ENCODE measurements at regions not wholly inside any gene's neighbourhood (a gene's known extent, or its start where the extent isn't known, plus 50 kb on each side); places are given as distances from the start of the nearest gene placed in this dataset.
"Not testable (repeated sequence)": the region's sequence is repeated elsewhere in the genome, so short reads cannot be mapped to it uniquely, and the experiment has no call there.

- H3K9me3 Mint-ChIP-seq: no peaks in the 10 kb centered on the region
- H3K27ac Mint-ChIP-seq: no peak overlapping the region
- ChIA-PET POLR2A (no interaction called here), CTCF (no interaction called here)
- H3K4me1 Mint-ChIP-seq: peaks cover 6% of the 10 kb centered on the region
- no peak overlapping the region for H3K4me3 Mint-ChIP-seq
- no peaks in the 10 kb centered on the region for H3K36me3 Mint-ChIP-seq (ENCODE audit: low read depth)
- H3K27me3 Mint-ChIP-seq: peaks cover 2% of the 10 kb centered on the region
- no peak for DNase-seq
These were observed 133.0 kb upstream of the DOK5 start for GRCh38 chr20:54342258-54342920.

DNA sequence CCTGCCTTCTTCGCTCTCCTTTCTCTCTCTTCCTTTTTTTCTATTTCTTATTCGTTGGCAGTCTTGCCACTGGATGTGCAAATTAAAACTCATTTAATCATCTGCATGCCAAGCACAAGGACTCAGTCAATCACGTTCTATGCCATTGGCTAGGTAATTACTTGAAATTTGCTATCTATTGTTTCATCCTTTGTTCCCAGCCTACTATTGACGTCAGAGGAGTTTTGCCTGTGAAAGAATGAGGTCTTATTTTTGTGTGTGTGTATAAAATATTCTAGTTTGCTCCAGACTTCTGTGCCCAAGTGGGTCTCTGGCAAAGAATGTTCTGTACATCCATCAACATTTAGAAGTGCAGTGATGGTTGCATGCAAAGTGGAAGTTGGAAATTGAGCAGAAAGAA, 132.3 kb upstream of the DOK5 start:
- H3K4me1 Mint-ChIP-seq: peaks cover 6% of the 10 kb centered on the region
- POLR2A ChIA-PET: no interaction called here
- H3K4me3 Mint-ChIP-seq: no peak overlapping the region
- DNase-seq: no peak
- CTCF ChIA-PET: no interaction called here
- no peaks in the 10 kb centered on the region for H3K36me3 Mint-ChIP-seq (ENCODE audit: low read depth)
- peaks cover 2% of the 10 kb centered on the region for H3K27me3 Mint-ChIP-seq
- H3K27ac Mint-ChIP-seq: no peak overlapping the region
- H3K9me3 Mint-ChIP-seq: no peaks in the 10 kb centered on the region

GRCh38 chr20:54343634-54344033, 131.8 kb upstream of the DOK5 start:
- CTCF ChIA-PET: no interaction called here

GRCh38 chr20:54344832-54345231, 130.6 kb upstream of the DOK5 start:
- DNase-seq: no peak
- H3K27me3 Mint-ChIP-seq: peaks cover 2% of the 10 kb centered on the region
- no peak overlapping the region for H3K4me3 Mint-ChIP-seq
- H3K4me1 Mint-ChIP-seq: peaks cover 4% of the 10 kb centered on the region
- H3K36me3 Mint-ChIP-seq (ENCODE audit: low read depth): no peaks in the 10 kb centered on the region
- ChIA-PET CTCF (no interaction called here), POLR2A (no interaction called here)
- no peaks in the 10 kb centered on the region for H3K9me3 Mint-ChIP-seq
- no peak overlapping the region for H3K27ac Mint-ChIP-seq

More at GRCh38 chr20:54343634-54344033, 131.8 kb upstream of the DOK5 start:
- H3K36me3 Mint-ChIP-seq (ENCODE audit: low read depth): no peaks in the 10 kb centered on the region
- no peak overlapping the region for H3K4me3 Mint-ChIP-seq
- POLR2A ChIA-PET: no interaction called here
- H3K27ac Mint-ChIP-seq: no peak overlapping the region
- peaks cover 6% of the 10 kb centered on the region for H3K4me1 Mint-ChIP-seq
- peaks cover 2% of the 10 kb centered on the region for H3K27me3 Mint-ChIP-seq
- H3K9me3 Mint-ChIP-seq: no peaks in the 10 kb centered on the region
- DNase-seq: no peak

DNA sequence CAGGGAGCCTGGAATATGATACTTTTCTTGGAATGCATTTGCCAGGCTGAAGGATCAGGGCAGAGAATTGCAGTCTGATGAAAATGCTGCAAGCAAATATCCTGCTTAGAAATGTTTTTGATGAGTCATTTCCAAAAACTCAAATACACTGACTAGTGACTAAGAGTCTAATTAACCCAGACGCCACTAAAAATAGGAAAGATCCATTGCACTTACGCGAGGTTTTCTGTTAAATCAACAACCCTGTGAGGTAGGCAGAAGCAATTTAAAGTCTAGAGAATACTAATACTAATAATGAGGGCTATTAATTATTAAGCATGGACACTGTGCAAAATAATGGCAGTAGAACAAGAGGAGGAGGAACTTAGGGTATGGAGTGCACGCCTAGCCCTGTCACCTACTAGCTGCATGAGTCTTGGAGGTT, 130.1 kb upstream of the DOK5 start:
- Mint-ChIP-seq H3K4me3 (no peak overlapping the region), H3K27ac (no peak overlapping the region), H3K4me1 (peaks cover 4% of the 10 kb centered on the region), H3K36me3 (ENCODE audit: low read depth) (no peaks in the 10 kb centered on the region), H3K9me3 (no peaks in the 10 kb centered on the region), H3K27me3 (peaks cover 2% of the 10 kb centered on the region)
- no peak for DNase-seq
- CTCF ChIA-PET: no interaction called here
- POLR2A ChIA-PET: no interaction called here

GRCh38 chr20:54345821-54346220, 129.6 kb upstream of the DOK5 start:
- Mint-ChIP-seq H3K4me3 (no peak overlapping the region), H3K9me3 (no peaks in the 10 kb centered on the region), H3K27ac (no peak overlapping the region), H3K36me3 (ENCODE audit: low read depth) (no peaks in the 10 kb centered on the region), H3K4me1 (peaks cover 4% of the 10 kb centered on the region), H3K27me3 (peaks cover 2% of the 10 kb centered on the region)
- CTCF ChIA-PET: no interaction called here
- POLR2A ChIA-PET: no interaction called here
- DNase-seq: no peak

GRCh38 chr20:54346276-54346675, 129.1 kb upstream of the DOK5 start:
- Mint-ChIP-seq H3K36me3 (ENCODE audit: low read depth) (no peaks in the 10 kb centered on the region), H3K27me3 (peaks cover 2% of the 10 kb centered on the region), H3K9me3 (no peaks in the 10 kb centered on the region), H3K27ac (no peak overlapping the region), H3K4me3 (no peak overlapping the region), H3K4me1 (peaks cover 4% of the 10 kb centered on the region)
- CTCF ChIA-PET: no interaction called here
- POLR2A ChIA-PET: no interaction called here
- no peak for DNase-seq

GRCh38 chr20:54347166-54347833, 128.1 kb upstream of the DOK5 start:
- H3K4me1 Mint-ChIP-seq: peaks cover 4% of the 10 kb centered on the region
- H3K4me3 Mint-ChIP-seq: no peak overlapping the region
- CTCF ChIA-PET: no interaction called here
- H3K9me3 Mint-ChIP-seq: no peaks in the 10 kb centered on the region
- no peak overlapping the region for H3K27ac Mint-ChIP-seq
- POLR2A ChIA-PET: no interaction called here
- H3K36me3 Mint-ChIP-seq (ENCODE audit: low read depth): no peaks in the 10 kb centered on the region
- no peak for DNase-seq
- peaks cover 2% of the 10 kb centered on the region for H3K27me3 Mint-ChIP-seq

DNA sequence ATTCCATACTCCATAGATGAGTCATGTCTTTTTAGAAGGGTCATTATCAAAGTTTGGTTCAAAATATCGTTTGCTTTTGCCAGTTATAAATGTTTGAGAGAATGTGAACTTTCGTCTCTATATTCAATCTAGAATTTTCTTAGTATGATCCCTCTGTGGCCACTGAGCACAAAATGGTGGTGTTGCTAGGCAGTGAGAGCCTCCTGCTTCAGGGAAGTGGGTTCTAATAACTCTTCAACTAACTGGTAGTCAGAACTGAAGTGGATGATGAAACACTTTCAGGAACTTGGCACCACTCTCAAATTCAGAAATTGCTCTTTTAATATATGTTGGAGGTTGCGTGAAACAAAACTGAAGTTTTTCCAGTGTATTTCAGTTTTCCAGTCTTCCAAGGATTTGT, 125.0 kb upstream of the DOK5 start:
- no peak for DNase-seq
- H3K4me1 Mint-ChIP-seq: peaks cover 4% of the 10 kb centered on the region
- ChIA-PET CTCF (no interaction called here), POLR2A (no interaction called here)
- no peaks in the 10 kb centered on the region for H3K27me3 Mint-ChIP-seq
- H3K27ac Mint-ChIP-seq: no peak overlapping the region
- H3K9me3 Mint-ChIP-seq: no peaks in the 10 kb centered on the region
- no peak overlapping the region for H3K4me3 Mint-ChIP-seq
- H3K36me3 Mint-ChIP-seq (ENCODE audit: low read depth): no peaks in the 10 kb centered on the region

- CTCF ChIA-PET: no interaction called here
These were observed 123.8 kb upstream of the DOK5 start for GRCh38 chr20:54351371-54352136.

GRCh38 chr20:54352541-54352940, 122.9 kb upstream of the DOK5 start:
- POLR2A ChIA-PET; H3K27ac Mint-ChIP-seq; H3K9me3 Mint-ChIP-seq; DNase-seq; H3K27me3 Mint-ChIP-seq; H3K36me3 Mint-ChIP-seq (ENCODE audit: low read depth); CTCF ChIA-PET; H3K4me1 Mint-ChIP-seq; H3K4me3 Mint-ChIP-seq: not testable (repeated sequence)

More at GRCh38 chr20:54351371-54352136, 123.8 kb upstream of the DOK5 start:
- Mint-ChIP-seq H3K9me3 (no peaks in the 10 kb centered on the region), H3K4me1 (peaks cover 4% of the 10 kb centered on the region), H3K27ac (no peak overlapping the region), H3K36me3 (ENCODE audit: low read depth) (no peaks in the 10 kb centered on the region), H3K4me3 (no peak overlapping the region), H3K27me3 (no peaks in the 10 kb centered on the region)
- DNase-seq: no peak
- POLR2A ChIA-PET: no interaction called here

DNA sequence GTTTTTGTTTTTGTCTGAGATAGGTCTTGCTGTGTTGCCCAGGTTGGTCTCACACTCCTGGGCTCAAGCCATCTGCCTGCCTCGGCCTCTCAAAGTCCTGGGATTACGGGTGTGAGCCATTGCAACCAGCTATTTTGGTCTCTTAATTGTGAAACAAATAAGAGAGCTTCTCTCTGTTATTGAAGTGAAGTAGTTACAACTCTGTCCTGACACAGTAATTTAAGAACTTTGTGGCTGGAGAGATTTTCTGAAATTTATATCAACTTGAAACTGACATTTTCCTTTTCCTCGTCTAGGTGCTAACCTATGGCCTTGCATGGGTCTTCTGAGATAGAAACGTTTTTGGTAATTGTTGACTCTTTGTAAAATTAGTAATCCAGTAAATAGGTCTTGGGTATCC, 122.1 kb upstream of the DOK5 start:
- no peak overlapping the region for H3K27ac Mint-ChIP-seq
- H3K27me3 Mint-ChIP-seq: no peaks in the 10 kb centered on the region
- no peak for DNase-seq
- CTCF ChIA-PET: no interaction called here
- H3K4me3 Mint-ChIP-seq: no peak overlapping the region
- no peaks in the 10 kb centered on the region for H3K9me3 Mint-ChIP-seq
- H3K4me1 Mint-ChIP-seq: peaks cover 4% of the 10 kb centered on the region
- POLR2A ChIA-PET: no interaction called here
- H3K36me3 Mint-ChIP-seq (ENCODE audit: low read depth): no peaks in the 10 kb centered on the region

- H3K4me3 Mint-ChIP-seq: no peak overlapping the region
- POLR2A ChIA-PET: no interaction called here
- no peaks in the 10 kb centered on the region for H3K27me3 Mint-ChIP-seq
- DNase-seq: no peak
- H3K27ac Mint-ChIP-seq: no peak overlapping the region
- H3K36me3 Mint-ChIP-seq (ENCODE audit: low read depth): no peaks in the 10 kb centered on the region
- CTCF ChIA-PET: no interaction called here
- H3K4me1 Mint-ChIP-seq: peaks cover 4% of the 10 kb centered on the region
- H3K9me3 Mint-ChIP-seq: no peaks in the 10 kb centered on the region
These were observed 119.6 kb upstream of the DOK5 start for GRCh38 chr20:54355631-54356280.

All from activated CD4-positive, alpha-beta memory T cell treated with anti-CD3 and anti-CD28 coated beads, Interleukin-2, amount 10 ng/mL, durations not matched to agents 7 days and 5 days (primary cell).